ENCODE measurements at regions not wholly inside any gene's neighbourhood (a gene's known extent, or its start where the extent isn't known, plus 50 kb on each side); places are given as distances from the start of the nearest gene placed in this dataset.

GRCh38 chrX:107542500-107542899, 85.8 kb upstream of the PRPS1 start:
- Histone ChIP-seq H4K20me1 (ENCODE audit: insufficient read depth, low read length) (no peaks in the 10 kb centered on the region), H3K9ac (ENCODE audit: low read depth, low read length) (no peak overlapping the region), H3K4me3 (ENCODE audit: insufficient read depth, low read depth, low read length) (no peak overlapping the region), H3K9me3 (ENCODE audit: control insufficient read depth, insufficient read depth, low read length) (no peaks in the 10 kb centered on the region), H4K8ac (ENCODE audit: low read depth in 2 of 2, low read length in 2 of 2) (no peak overlapping the region), H2BK5ac (ENCODE audit: low read depth, low read length, poor library complexity, severe bottlenecking) (no peak overlapping the region), H3K4me1 (ENCODE audit: control insufficient read depth, insufficient read depth, low read length) (no peaks in the 10 kb centered on the region), H3K56ac (ENCODE audit: extremely low read depth, insufficient read depth, low read length) (no peak overlapping the region), H3K27me3 (ENCODE audit: control insufficient read depth, insufficient read depth, low read length) (peaks cover 14% of the 10 kb centered on the region), H3K14ac (replicated peaks; ENCODE audit: low read depth, low read length) (no peak overlapping the region), H2AFZ (replicated peaks; ENCODE audit: low read length, poor library complexity) (peak overlapping the region; percentile 80), H2BK120ac (ENCODE audit: low read depth, low read length) (no peak overlapping the region), H3K4ac (ENCODE audit: low read depth, low read length) (no peak overlapping the region), H2AK5ac (ENCODE audit: low read depth, low read length) (no peak overlapping the region), H3K23ac (ENCODE audit: low read depth, low read length) (no peak overlapping the region), H3K79me1 (ENCODE audit: low read depth in 1 of 2, low read length in 2 of 2) (no peaks in the 10 kb centered on the region), H2AK9ac (replicated peaks; ENCODE audit: low read depth, low read length, poor library complexity) (no peak overlapping the region), H2BK15ac (ENCODE audit: low read depth, low read length) (no peak overlapping the region), H3K4me2 (ENCODE audit: low read depth, low read length) (no peak overlapping the region), H3K18ac (ENCODE audit: low read depth, low read length) (no peak overlapping the region), H4K91ac (ENCODE audit: insufficient read depth, low read depth, low read length) (no peak overlapping the region), H2BK20ac (ENCODE audit: low read depth, low read length) (no peak overlapping the region), H3K9me1 (ENCODE audit: insufficient read depth, low read length) (no peaks in the 10 kb centered on the region), H4K5ac (ENCODE audit: low read depth, low read length) (no peak overlapping the region), H3K27ac (ENCODE audit: insufficient read depth, low read length) (no peak overlapping the region), H3K36me3 (ENCODE audit: control insufficient read depth, insufficient read depth, low read length) (no peaks in the 10 kb centered on the region)
- dilution Hi-C loops (cut with HindIII; ENCODE audit: low sequenced_read_pairs, unreplicated experiment), result no loop called here
- no TSS peak for BruUV-seq (replicated peaks)
- ATAC-seq (ENCODE audit: low read depth) (peak; percentile 72), DNase-seq (peak; percentile 34)
- ChIA-PET POLR2A (ENCODE audit: unreplicated experiment) (no interaction called here), CTCF (interaction anchor here (0.6 to 0.9 kb wide), 3 partner anchors 20 to 167 kb away, joined by 3 read pairs; no protein-coding TSS in a partner anchor)
- intact Hi-C loops (cut with micrococcal nuclease), result loop anchor here (10.0 kb wide), 1 partner anchor 648 kb away; no protein-coding TSS in a partner anchor
- in situ Hi-C loops (cut with MboI; ENCODE audit: low sequenced_read_pairs), result no loop called here
- WGBS, 2 experiments (ENCODE audit: extremely low coverage in 2 of 2, insufficient read length in 1 of 2), result no CpG with 5 or more reads among the region's 2 CpGs
- peak; percentile 29; the same call in 1 of the 2 replicates for TF ChIP-seq CTCF (conservative IDR thresholded peaks at IDR 0.05; ENCODE audit: low read depth, low read length)
- peak; percentile 29; the same call in 1 of the 2 replicates for TF ChIP-seq SMC3 (IDR thresholded peaks at IDR 0.05; ENCODE audit: low read depth, low read length)
- no peak; the same call in 1 of the 2 replicates for TF ChIP-seq RAD21 (IDR thresholded peaks at IDR 0.05; ENCODE audit: low read length)
